D341Med (cell line): ENCODE measurements at regions not wholly inside any gene's neighbourhood (a gene's known extent, or its start where the extent isn't known, plus 50 kb on each side); places are given as distances from the start of the nearest gene placed in this dataset.
A peak's percentile ranks its signal among the peaks of the same experiment; 100 is the strongest.
"Not testable (repeated sequence)": the region's sequence is repeated elsewhere in the genome, so short reads cannot be mapped to it uniquely, and the experiment has no call there.

ENCODE experiments used
- DNase-seq: peaks from one replicate; pipeline ENCODE4 v3.0.0; 2012; ENCODE audit warnings: low spot score

- no peak for DNase-seq
These were observed 69.5 kb downstream of the TPRA1 start for GRCh38 chr3:127520993-127521392.

DNA sequence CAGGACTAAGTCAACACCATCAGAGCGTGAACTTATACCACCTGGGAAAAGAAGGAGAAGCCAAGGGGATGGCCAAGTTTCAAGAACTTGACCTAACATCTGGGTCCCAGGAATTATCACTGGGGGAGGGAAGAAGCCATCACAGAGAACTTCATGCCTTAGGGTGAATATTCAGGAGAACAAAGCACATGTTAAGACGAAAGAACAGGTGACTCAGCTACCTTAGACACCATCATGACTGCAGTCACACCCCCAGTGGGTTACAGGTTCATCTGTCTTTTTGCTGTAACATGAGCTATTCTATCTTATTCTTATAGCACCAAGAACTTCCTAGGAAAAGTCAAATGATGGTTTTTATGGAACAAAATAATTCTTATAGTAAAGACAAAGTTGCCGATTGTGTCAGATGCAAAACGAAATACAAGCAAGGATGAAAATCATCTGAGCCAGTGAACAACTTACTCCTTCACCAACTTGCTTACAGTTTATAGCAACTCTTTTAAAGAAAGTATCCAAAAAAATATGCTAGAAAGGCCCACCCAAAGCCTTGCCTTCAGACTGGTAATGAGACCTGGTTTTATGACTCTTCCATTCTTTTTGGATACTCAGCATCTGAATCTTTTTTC is 72.0 kb downstream of the TPRA1 start:
- DNase-seq: no peak

DNA sequence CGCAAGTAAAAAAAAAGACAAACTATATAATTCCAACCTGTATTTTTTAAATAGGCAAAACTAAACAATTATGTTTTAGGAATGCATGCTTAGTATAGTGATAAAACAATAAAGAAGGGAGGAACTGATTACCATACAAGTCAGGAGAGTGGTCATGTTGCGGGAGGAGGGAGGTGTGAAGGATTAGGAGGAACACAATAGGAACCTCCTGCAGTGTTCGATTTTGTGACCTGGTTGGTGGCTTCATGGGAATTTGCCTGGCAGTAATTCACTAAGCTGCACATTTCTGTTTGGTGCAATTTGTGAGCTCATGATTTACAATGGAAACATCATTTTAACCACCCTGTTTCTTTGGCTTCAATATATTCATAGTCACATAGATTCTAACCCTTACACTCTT is 78.3 kb downstream of the TPRA1 start:
- no peak for DNase-seq

DNA sequence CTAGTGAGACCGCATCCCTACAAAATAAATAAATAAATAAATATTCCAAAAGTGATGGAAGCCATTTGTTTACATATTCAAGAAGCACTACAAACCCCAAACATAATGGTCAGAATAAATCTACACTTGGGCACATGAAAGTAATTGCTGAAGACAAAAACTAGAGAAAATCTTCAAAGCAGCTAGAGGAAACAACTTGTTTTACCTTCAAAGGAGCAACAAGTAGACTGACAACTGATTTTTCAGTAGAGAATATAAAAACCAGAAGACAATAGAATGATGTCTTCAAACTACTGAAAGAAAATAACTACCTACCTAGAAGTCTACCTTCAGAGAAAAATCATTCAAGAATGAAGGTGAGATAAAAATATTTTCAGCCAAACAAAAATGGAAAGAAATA is 89.4 kb downstream of the TPRA1 start:
- DNase-seq: no peak

GRCh38 chr3:127497676-127498075 is 92.9 kb downstream of the TPRA1 start:
- DNase-seq: no peak

GRCh38 chr3:127497166-127497565 is 93.4 kb downstream of the TPRA1 start:
- no peak for DNase-seq

DNA sequence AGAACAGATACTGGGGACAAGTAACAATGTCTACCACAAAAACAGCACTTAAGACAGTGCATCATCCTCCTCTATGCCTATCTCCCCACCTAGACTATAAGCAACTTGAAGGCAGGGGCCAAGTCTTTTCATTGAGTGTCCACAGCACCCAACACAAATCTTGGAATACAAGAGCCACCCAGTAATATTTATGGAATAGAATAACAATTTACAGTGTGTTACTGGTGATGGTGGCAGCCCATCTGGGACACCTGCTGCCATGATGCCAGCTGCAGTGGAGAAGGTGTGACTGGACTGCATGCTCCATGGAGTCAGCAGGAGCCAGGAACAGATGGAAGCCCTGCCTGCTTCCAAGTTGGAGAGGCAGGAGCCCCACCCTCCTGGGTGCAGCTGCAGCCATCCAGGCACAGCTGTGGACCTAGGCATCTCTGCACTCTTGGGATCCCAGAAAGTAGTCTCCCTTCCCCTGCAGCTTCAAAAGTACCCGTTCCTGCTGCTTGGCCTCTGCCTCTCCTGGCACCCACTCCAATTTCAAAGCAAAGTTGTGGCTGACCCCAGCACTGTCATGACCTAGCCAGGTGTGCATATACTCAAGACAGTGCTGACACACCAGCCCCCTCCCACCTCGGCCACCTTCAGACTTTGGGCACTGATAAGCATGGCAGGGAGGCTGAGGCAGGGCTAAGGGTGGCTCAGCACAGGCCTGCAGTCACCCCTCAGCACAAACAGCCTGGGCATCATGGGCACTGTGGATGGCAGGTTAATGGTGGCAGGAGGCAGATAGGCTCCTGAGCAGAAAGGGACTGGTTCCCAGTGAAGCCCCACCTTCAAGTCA is 94.5 kb downstream of the TPRA1 start:
- no peak for DNase-seq

DNA sequence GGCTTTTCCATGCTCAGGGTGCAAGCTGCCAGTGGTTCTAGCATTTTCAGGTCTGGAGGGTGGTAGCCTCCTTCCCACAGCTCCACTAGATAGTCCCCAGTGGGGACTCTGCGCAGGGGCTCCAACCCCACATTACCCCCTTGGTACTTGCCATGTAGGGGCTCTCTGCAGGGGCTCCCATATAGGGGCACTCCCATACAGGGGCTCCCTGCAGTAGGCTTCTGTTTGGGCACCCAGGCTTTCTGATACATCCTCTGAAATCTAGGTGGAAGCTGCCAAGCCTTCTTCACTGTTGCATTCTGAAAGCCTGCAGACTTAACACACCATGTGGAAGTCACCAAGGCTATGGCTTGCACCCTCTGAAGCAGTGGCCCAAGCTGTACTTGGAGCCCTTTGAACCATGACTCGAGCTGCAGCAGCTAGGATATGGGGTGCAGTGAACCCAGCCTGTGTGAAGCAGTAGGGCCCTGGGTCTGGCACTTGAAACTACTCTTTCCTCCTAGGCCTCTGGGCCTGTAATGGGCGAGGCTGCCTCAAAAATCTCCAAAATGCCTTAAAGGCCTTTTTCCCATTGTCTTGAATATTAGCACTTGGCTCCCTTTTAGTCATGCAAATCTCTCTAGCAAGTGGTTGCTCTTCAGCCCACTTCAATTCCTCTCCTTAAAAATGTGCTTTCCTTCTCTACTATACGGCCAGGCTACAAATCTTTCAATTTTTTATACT is 96.4 kb downstream of the TPRA1 start:
- no peak for DNase-seq

DNA sequence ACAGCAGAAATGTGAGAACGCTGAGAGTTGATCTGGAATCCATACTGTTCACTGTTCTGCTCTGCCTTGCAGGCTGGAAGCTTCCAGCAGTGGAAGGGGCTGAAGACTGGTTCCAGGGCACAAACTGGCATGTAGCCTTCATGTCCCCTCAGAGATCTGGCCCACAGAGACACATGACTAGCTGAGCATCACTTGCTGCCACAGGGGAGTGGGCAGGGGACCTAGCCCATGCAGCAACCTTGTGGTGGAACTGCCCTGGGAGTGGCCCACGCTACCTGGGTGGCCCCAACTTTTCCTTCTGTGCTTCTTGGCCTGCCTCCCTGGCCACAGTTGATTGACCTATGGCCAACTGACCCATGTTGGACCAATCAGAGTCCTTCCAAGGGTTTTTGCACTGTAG is 98.1 kb downstream of the TPRA1 start:
- no peak for DNase-seq

GRCh38 chr3:127491909-127492308 is 98.6 kb downstream of the TPRA1 start:
- DNase-seq: no peak

GRCh38 chr3:127491323-127491722 is 99.2 kb downstream of the TPRA1 start:
- no peak for DNase-seq

GRCh38 chr3:127491024-127491305 is 99.6 kb downstream of the TPRA1 start:
- DNase-seq: not testable (repeated sequence)

GRCh38 chr3:127490271-127491023 is 100.1 kb downstream of the TPRA1 start:
- DNase-seq: peak; percentile 12

GRCh38 chr3:127489357-127489756 is 101.2 kb downstream of the TPRA1 start:
- DNase-seq: peak; percentile 9

DNA sequence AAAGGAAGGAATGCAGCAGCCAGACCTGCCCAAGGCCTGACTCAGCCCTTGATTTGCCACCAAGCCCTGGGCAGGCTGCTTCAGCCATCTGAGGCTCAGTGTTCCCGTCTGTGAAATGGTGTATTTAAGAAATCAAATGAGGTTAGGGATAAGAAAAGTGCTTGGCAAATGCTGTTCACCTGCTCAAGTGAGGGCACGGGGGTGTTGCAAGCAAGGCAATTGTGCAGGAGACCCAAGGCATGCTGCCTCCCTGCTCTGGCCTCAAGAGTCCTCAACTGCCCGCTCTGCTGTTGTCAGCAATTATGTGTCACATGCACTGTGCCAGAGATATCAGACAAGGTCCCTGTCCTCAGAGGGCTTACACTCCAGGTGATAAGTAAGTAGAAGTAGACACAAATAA is 101.8 kb downstream of the TPRA1 start:
- DNase-seq: no peak

GRCh38 chr3:127488141-127488672 is 102.3 kb downstream of the TPRA1 start:
- DNase-seq: peak; percentile 7

DNA sequence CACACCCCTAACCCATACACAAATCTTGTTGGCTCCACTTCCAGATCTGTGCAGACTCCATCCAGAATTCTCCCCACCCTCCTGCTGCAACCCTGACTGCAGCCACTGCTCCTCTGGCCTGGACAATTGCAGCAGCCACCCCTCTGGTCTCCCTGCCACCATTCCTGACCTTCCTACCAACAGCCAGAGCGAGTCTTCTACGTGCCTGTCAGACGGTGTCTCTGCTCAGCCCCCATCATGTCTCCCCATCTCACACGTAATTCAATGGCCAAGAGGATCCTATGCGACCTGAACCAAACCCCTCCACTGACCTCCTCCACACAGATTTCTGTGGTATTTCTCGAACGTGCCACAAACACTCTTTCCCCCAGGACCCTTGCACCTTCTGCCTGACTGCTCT is 103.3 kb downstream of the TPRA1 start:
- peak; percentile 3 for DNase-seq

DNA sequence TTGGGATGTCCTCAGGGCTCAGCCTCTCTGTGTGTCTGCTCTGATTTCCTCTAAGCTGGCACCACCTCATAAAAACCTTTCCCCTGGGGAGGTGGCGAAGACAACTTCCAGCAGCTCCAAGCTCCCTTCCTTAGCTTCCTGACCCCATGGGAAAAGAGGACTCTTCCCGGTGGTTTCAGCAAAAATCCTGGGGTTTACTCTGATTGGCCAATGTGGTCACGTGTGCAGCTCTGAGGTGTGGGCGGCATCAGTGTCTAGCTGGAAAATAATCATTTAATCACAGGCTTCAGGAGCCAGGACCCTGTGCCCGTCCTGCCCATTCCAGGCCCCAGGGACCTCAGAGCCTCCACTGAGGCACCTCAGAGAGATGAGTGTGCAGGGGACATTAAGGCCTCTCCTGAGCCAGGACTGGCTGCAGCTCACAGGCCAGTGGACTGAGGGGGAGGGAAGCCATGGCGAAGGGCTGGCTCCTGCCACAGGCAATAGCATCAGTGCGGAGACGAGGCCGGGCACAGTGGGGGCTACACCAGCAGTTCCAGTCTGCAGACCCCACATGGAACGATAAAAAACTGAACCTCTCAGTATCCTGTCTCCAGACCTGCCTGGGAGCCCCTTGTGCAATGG is 104.1 kb downstream of the TPRA1 start:
- DNase-seq: peak; percentile 36

DNA sequence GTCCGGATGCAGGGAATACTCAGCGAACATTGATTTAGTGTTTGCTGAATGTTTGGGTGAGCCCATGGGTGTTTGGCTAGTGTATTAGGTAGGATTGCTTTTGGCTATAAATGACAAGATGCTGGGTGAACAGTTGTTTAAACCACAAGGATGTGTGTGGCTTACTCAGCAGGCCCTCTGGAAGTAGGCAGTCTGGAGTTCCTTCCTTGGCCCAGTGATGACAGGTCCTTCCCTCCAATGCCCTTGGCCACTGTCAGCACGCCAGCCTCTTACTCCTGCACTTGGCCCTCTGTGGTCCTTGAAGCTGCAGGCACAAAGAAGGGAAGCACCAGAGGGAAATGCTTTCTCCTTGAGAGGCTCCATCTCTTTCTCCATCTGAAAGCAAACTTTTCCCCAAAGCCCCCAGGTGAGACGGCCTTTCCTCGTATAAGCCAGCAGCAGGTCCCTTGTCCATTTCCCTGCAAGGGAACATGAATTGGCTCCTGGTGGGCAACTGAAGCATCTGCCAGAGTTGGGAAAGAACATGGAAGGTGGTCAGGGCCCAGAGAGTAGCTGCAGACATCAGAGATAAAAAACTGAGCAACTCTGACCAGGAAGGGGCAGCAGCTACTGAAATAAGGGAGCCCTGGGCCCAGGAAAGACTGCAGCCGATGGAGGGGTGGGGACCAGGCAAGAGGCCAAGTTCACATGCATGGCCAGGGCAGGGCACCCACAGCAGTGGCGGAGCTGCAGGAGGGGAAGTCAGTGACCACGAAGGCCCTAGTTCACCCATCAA is 105.0 kb downstream of the TPRA1 start:
- DNase-seq: peak; percentile 9

DNA sequence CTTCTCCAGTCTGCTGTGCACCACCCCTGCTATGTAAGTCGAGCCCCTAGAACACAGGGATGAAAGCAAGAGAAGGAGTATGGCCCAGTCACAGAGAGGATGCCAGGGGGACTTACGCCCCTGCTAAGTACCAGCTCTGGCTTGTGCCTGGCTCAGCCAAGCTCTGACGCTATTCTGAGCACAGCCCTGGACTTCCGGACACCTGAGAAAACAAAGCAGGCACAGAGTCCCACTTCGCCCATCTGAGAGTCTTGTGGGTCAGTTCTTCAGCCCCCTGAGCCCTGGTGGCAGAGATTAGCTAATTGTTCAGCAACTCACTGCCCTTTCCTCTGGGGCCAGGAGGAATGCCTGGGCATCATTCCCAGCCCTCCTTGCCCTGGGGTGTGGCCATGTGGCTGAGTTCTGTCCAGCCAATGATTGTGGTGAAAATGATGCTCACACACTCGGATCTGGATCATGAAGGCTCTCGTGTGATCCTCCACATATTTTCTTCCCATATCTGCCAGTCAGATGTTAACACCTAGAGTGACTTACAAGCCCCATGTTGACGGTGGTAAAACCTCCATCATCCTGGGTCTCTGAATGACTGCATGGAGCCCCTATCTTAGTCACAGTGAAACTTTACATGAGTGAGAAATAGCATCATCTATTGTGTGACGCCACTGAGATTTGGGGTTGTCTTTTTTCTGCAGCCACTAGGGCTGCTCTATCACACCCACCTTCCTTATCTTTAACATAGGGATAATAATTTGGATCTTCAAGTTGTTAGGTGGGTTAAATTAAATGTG is 105.7 kb downstream of the TPRA1 start:
- no peak for DNase-seq
